ENCODE measurements at regions not wholly inside any gene's neighbourhood (a gene's known extent, or its start where the extent isn't known, plus 50 kb on each side); places are given as distances from the start of the nearest gene placed in this dataset.

DNA sequence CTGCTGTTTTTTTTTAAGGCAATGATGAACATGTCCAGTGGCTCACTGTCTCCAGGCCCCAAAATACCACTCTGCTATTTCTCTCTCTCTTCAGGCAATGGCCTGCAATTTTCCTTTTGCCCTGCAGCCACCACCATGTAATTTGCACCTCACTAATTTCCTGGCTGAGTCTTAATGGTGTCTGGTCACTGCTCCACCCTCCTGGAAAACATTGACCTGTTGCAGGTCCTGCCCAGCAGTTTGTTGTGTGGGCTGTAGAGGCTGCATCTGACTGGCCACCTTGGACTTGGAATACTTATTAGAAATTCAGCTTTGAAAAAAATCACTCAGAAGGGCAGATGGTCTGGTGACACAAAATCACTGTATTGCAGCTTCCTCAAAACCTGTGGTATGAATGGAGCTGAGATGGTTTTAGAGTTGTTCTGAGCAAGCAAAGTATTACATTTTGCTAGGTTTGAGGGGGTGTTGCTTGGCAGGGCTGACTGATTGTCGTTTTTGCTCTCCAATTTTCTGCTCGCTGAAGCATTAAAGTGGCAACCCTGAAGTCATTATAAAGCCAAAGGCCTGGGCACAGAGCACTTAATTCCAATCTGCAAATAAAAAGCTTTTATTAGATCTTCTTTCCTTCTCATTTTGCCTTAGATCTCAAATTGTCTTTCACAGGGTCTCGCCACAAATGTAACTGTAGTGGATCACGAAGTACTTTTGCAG, 134.8 kb downstream of the TMEM174 start:
- DNase-seq = no peak

DNA sequence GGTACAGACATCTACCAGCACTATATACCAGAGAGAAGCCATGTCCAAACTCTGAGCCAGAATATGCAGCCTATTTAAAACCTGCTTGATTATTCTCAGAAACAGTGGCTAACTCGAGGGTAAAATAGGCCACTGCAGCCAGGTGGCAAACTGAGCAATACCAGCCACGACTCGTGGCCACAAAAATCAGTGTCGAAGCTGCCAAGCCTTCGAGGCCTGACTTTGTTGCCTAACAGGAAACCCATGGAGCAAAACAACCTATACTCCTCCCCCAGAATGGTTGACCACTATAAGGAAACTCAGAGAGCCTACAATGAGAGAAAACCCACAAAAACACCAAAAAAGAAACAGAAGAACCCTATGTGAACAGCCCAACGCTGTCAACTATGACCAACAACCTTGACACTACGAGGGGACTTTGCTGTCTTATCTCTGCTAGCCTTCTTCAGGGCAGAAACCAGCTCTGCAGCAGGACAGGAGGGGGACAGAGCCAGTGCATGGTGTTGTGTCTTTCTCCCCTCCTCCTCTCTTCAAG, 133.8 kb downstream of the TMEM174 start:
- DNase-seq = no peak

DNA sequence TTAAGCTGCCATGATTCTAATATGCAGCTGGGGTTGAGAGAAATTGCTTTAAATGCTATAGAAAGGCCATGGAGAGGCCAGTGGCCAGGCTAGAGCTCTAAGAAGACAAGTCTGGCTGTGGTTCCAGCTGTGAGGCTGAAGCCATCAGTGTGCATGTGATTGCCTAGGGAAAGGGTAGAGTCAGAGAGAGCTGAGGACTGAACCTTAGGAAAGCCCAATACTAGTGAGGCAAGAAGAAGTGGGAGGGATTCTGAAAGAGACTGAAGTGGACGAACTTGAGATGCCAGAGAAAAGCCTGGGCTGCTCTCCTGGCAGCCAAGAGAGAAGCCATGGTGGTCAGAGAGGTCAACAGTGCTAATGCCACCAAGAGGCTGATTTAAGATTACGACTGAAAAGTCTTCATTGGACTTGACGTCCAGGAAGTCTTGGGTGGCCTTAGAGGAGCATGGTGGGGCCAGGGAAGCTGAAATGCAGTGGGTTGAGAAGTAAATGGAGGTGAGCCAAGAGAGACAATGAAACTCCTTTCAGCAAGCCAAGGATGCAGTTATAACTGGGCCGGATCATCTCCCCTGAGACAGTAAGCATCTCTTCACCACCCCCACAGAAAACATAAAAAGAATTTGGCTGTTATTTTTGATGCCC, 133.2 kb downstream of the TMEM174 start:
- DNase-seq = no peak

DNA sequence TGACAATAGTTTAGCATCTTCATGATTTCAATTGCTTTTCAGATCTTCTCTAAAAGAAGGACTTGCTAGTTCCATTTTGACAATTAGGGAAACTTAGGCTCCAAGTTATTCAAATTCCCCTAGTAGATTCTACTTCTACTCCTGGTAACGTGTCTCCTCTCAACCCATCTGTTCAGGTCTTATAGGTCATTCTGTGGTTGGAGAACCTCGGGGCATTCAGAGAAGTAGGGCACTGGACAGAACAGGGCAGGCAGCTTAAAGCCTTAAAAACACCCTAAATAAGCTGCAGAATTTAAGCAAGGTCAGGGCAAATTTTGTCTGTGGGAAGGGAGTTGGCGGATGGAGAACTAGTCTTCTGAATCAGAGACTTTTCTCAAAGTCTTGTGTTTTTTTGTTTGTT, 132.4 kb downstream of the TMEM174 start:
- DNase-seq = no peak

DNA sequence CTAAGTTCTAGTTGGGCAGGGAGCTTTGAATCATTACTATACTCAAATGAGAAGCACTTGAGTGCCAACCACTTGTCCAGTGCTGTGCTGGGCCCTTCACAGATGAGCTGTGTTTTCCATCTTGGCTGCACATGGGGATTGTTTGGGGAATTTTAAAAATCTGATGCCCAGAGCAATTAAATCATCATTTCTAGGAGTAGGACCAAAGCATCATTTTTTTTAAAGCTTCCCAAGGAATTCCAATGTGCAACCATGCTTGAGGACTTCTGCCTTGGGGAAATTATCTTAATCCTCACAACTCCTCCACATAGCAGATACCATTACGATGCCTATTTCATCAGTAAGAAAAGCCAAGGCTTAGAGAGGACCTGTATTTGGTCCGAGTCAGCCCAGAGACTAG, 131.4 kb downstream of the TMEM174 start:
- DNase-seq = no peak

DNA sequence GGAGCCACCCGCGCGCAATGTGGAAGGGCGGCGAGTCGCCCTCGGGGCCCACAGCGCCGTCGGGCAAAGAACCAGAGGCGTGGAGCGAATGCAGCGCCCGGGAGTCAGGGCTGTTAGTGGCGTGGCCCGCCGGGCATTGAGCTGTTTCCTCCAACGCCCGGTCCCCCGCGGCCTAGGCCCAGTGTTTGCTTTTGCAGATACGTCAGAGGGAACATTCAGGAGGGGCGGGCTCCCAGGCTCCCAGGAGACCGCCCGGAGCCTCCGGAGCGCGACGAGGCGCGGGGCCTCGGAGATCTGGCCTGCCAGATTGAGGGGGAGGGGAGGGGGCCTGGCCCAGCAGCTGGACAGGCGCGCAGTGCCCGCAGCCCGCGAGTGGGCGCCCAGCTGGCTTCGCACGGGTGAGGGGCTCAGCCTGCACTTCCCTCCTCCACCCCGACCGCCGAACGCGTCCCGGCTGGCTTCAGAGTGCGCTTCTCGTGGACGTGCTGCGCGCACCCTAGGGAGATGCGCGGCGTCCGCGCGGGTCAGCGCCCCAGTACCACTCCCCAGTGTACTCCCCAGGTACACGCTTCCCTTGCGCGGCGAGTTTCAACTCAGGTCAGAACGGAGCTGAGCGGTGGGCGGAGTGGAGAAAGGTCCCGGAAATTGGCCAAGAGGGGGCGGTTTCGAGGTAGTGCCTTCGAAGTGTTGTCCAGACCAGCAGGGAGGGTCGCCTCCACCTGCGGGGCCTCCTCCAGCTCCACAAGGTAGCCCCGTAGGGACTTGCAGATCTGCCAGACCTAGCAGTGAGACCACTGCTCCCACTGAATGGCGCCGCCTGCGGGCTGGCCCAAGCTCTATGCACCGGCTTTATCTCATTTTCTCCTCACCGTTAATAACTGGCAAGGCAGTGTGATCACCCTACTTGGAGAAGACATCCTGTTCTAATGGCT, 130.4 kb downstream of the TMEM174 start:
- DNase-seq = no peak

DNA sequence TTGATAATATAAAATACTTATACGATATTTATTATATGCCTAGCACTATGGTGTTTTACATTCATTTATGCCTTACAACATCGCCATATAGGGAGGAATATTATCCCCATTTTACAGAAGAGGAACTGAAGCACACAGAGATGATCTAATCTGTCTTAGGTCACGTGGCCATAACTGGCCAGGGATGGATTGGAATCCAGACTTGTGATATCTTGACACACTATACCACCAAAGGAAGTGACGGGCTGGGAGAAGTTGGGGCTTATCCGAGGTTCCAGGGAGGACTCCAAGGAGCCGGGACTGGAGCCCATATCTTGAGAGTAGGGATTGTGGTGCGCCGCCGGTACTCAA, 129.8 kb downstream of the TMEM174 start:
- DNase-seq = no peak

DNA sequence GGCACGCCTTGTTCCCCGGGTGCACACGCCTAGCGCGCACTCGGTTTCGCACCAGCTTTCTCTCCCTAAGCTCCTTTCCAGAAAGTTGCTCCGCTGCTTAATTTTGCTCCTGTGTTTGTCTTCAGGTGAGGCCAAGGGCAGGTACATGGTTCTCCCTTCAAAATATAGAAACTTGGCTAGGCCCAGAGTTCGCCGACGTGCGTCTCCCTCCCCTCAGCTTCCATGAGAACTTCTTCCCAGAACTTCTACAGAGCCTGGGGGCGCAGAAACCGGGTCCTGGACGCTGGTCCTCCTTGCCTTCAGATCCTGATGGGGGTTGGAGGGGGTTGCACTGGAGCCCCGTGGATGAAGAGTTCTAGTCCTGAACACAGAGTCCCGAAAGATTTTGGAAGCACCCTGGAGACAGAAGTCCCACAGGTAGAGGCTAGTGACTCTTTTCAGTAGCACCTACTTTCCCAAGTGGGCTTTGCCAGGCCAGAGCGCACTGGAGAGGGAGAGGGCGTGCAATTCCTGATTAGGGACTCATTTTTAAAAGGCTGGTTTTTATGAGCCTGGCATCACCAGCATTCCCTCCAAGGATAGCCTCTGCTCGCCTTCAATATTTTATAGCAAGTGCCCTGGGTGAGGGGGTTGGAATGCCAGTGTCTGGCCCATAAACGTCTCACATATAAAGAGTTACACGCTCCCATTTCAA, 128.4 kb downstream of the TMEM174 start:
- no peak for DNase-seq

DNA sequence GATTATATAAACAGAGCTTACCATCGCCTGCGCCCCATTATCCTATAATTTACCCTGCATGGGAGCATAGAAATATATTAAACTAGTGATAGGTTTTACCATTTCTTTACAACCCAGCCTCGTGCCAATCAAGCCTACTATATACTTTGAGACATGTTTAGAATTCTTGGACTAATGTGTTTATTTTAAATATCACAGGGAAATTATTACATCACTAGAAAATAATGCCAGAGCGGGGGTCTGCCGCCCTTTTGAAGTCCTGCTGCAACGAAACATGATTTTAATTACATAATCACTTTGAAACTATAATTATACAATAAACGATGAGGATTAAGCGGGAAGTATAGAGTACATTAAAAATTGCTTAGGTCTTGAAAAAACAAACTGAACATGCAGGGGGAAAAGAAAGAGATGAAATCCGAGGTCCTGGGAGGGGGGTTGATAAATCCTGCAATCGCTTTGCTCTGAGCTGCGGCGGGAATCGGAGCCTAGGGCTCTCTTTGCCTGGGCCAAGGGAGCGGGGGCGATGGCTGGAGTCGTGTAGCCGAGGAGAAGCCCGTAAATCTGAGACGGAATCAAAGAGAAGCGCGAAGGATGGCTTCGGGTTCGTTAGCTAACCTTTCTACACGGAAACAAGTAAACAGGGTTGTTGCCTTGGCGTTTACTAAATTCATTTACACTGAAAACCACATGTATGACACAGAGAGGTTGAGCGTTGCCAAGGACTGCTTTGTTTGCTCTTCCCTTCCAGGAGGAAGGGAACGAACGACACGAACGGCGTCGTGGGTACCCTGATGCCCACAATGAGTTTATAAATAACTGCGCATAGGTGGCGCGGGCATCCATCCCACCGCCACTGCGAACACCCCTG, 127.6 kb downstream of the TMEM174 start:
- DNase-seq = no peak

DNA sequence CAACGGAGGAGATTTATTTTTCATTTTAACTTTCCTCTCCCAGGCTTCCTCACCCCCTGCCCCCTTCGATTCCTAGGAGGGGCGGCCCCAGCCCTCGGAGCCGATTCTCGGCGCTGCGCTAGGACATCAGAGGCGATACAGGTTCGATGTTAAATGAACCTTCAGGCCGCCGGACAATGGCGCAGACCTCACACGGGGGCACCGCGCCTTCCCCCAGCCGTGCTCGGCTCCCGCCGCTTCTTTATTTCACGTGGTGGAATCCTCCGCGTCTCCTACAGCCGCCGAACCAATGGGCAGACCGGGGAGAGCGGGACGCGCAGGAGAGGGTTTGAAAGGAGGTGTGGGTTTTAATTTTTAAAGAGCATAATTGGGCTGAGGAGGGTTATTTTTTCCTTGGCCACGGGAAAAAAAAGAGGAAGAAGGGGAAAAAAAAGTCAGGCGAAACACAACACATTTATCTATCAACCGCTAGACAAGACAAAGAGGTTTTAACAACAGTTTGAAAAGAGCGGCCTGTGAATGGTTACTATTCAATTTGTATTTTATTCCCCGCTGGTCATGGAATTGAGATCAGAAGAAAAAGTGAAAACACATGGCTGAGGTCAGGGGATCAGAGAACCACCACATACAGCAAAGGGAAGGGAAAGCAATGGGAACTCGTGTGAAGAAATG, 126.8 kb downstream of the TMEM174 start:
- no peak for DNase-seq

DNA sequence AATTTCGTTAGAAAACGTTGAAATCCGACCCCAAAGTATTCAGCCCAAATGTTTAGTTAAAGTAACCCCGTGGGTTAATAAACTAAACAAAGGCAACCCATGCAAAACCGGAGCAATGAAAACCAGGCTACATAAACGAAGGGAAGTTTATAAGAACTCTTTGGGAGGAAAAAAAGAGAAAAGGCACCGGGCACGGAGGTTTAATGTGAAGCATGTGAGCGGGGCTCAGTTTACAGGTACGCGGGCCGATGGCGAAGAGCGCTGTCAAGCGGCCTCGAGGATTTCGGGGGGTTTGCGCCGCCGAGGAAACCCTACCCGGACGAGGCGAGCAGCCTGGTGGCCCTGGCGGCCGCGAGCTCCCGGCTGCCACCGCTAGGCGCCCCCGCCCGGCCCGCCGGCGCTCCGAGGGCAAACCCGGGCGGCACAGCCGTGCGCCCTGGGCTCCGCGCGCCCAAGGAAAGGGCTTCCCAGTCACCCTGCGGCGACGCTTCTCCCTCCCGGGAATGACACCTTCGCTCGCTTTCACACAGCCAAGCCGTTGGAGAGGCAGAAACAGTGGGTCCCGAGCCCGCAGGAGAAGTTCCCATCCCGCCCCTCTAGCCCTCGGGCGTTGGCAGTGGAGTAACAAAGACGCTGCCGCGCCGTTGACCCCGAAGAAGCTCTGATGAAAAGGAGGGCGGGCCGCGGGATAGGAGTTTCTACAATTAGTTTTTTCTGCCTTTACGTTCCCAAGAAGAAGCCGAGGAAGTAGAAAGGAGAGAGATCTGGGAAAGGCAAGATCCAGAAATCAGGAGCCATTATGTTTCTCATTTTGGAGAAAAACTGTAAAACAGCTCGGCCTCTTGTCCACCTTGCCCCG, 126.0 kb downstream of the TMEM174 start:
- no peak for DNase-seq

DNA sequence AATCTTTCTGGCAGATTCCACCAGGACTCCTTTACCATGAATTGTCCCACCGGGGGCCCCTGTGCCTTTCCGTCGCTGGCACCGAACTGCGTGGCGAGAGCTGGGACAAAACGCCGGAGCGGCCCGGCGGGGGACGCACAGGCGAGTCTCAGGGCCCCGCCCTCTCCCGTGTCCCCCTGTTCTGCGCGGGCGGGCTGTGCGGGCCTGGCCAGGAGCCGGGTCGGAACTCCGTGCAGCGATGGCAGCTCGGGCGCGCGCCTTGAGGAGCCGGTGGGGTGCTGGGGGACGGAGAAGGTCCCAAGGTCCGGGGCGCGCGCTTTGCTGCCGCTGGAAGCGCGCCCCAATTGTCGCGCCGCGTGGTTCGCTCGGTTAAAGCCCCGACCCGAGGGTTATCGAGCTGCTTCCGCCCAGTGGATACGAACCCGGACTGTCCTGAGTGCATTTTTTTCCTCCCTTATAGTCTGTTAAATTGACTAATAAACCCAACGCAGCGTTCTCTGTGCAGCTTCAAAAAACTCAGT, 125.3 kb downstream of the TMEM174 start:
- DNase-seq = no peak

DNA sequence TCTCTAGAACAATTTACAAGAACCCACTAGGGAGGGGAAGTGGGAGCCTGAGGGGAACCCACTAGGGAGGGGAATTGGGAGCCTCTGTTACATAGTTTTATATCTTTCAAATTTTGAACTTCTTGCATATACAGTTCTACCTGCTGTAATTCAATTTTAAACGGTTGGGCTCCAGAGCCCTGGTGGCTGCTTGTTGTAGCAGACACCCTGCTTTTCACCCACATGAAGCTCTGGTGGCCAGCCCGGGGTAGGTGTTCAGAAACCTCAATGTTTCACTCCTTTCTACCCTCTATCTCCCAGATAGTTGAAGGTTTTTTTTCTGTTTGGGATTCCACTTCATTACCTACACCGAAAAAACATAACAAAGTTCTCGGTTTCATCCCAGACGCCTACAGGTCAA, 124.4 kb downstream of the TMEM174 start:
- DNase-seq = no peak

DNA sequence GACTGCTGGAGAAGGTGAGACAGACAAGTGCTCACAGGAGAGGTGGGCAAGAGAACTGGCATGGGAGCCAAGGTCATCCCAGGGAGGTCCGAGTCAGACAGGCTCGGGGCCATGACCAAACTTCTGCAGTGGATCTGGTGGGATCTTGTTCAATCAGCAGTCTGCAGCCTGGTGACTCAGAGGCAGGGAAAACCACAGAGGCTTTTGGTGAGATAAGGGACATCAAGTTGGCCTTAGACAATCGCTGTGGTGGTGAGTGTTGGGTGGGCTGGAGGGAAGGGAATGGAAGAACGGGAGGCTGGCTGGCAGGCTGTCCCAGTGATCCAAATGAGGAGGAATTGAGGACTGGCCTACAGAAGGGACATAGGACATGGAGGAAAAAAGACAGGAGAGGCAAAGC, 123.8 kb downstream of the TMEM174 start:
- no peak for DNase-seq

DNA sequence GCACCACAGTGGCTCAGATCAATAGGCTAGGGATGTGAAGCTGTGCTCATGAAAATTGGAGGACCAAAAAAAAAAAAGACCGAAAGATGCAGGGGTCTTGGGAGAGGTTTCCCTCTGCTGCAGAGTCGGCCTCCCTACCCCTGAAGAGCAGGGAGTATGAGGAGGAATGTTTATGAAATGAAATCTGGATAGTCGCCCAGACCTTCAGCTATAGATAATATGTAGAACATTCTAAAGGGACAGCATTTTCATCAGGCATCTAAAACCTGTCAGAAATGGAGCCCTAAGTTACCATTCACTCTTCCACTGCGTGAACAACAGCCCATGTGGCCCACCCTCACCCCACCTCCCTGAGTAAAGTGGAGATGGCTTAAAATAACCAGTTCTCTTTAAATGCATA, 122.9 kb downstream of the TMEM174 start:
- no peak for DNase-seq

DNA sequence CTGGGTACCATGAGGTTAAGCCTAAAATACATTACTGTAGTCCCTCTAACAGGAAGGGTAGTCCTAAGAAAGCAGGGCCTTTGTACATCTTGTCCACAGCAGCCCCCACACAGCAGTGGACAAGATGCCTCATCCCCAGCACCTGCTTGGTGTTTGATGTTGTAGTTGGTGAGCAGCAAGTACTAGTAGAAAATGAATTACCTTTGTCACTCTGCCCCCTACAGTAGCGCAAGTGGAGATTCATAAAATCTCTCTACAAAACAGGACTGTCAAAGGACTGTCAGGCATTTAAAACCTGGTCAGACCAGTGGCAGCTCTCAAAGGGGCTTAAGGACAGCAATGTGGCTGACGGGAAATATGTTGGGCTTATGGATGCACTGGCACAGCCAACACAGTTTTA, 122.5 kb downstream of the TMEM174 start:
- peak in 1 of 14 donors; percentile 34 for DNase-seq

DNA sequence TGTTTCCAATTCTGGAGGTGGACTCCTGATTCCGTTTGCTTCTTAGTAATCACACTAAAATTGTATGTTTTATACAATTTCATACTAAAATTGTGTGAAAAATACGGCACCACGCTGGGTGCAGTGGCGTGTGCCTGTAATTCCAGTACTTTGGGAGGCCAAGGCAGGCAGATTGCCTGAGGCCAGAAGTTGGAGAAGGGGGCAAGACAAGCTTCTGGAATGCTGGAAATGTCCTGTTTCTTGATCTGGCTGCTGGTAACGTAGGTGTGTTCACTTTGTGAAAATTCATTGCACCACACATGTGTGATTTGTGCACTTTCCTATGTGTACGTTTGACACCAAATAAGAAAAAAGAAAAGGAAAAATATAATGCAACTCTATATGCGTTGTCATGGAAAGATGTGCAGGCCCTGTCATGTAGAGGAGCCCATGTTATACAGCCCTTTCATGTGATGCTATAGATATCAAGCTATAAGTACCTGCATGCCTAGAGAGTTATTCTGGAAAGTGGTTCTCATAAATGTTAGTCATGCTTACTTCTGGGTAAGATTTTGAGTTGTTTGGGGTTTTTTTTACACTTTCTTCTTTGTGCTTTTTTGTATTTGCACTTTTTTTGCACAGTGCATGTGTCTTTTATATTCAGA, 119.9 kb downstream of the TMEM174 start:
- no peak for DNase-seq

DNA sequence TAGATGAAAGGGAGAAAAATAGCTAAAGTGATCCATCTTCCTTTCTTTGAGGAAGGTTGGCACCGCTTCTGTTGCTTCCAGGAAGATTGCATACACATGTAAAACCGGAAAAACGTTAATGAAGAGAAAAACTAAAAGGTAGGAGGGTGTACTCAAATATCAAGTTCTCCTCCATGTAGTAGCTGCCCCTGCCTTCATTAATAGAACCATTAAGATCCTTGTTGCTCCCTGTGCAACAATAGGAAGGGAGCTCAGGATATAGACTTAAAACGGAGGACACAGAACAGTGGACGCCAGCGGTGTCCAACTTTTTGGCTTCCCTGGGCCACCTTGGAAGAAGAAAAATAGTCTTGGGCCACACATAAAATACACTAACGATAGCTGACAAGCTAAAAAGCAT, 118.9 kb downstream of the TMEM174 start:
- no peak for DNase-seq

DNA sequence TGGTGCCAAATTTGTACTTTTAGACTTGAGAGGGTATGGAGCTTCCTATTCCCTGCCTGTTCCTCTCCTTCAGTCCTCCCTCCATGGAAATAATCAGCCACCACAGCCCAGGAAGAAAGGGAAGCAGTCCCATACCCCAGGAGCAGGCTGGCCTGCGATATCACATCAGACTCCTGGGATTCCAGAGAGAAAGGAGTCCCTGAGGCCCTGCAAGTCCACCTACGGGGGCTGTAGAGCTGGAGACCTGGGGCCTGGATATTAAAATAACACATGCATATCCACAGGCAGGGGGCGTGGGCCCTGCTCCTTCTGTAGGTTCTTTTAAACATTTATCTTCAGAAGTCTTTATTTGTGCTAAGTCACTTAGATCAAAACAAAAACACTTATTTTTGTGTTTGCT, 117.2 kb downstream of the TMEM174 start:
- no peak for DNase-seq

Measured in C1 segment of cervical spinal cord (tissue), 14 donors.